ENCODE measurements at regions not wholly inside any gene's neighbourhood (a gene's known extent, or its start where the extent isn't known, plus 50 kb on each side); places are given as distances from the start of the nearest gene placed in this dataset.

GRCh38 chr14:54312166-54312801 lies 84.5 kb upstream of the CDKN3 start:
- peak; percentile 94 for DNase-seq (ENCODE audit: low read depth)

- DNase-seq (ENCODE audit: low read depth): no peak
Observed at GRCh38 chr14:54314365-54315104, 82.3 kb upstream of the CDKN3 start.

- DNase-seq (ENCODE audit: low read depth): no peak
Observed at GRCh38 chr14:54316652-54317051, 80.2 kb upstream of the CDKN3 start.

GRCh38 chr14:54317391-54317790 lies 79.4 kb upstream of the CDKN3 start:
- no peak for DNase-seq (ENCODE audit: low read depth)

GRCh38 chr14:54322246-54322645 lies 74.6 kb upstream of the CDKN3 start:
- DNase-seq (ENCODE audit: low read depth): no peak

GRCh38 chr14:54322701-54323337 lies 74.0 kb upstream of the CDKN3 start:
- no peak for DNase-seq (ENCODE audit: low read depth)

- DNase-seq (ENCODE audit: low read depth): no peak
Observed at GRCh38 chr14:54325766-54326165, 71.0 kb upstream of the CDKN3 start.

GRCh38 chr14:54329082-54329695 lies 67.6 kb upstream of the CDKN3 start:
- peak; percentile 55 for DNase-seq (ENCODE audit: low read depth)

GRCh38 chr14:54330876-54331275 lies 65.9 kb upstream of the CDKN3 start:
- DNase-seq (ENCODE audit: low read depth): no peak

GRCh38 chr14:54331516-54331915 lies 65.3 kb upstream of the CDKN3 start:
- DNase-seq (ENCODE audit: low read depth): no peak

GRCh38 chr14:54332490-54332889 lies 64.3 kb upstream of the CDKN3 start:
- no peak for DNase-seq (ENCODE audit: low read depth)

GRCh38 chr14:54333511-54333910 lies 63.3 kb upstream of the CDKN3 start:
- no peak for DNase-seq (ENCODE audit: low read depth)

GRCh38 chr14:54335569-54336155 lies 61.1 kb upstream of the CDKN3 start:
- DNase-seq (ENCODE audit: low read depth): no peak

GRCh38 chr14:54337314-54337713 lies 59.5 kb upstream of the CDKN3 start:
- DNase-seq (ENCODE audit: low read depth): no peak

GRCh38 chr14:54338696-54339317 lies 58.0 kb upstream of the CDKN3 start:
- DNase-seq (ENCODE audit: low read depth): peak; percentile 69

GRCh38 chr14:54339771-54340170 lies 57.0 kb upstream of the CDKN3 start:
- no peak for DNase-seq (ENCODE audit: low read depth)

- no peak for DNase-seq (ENCODE audit: low read depth)
Observed at GRCh38 chr14:54342806-54343205, 54.0 kb upstream of the CDKN3 start.

GRCh38 chr14:54343272-54344121 lies 53.3 kb upstream of the CDKN3 start:
- no peak for DNase-seq (ENCODE audit: low read depth)

GRCh38 chr14:54344445-54344844 lies 52.4 kb upstream of the CDKN3 start:
- DNase-seq (ENCODE audit: low read depth): peak; percentile 59

- DNase-seq (ENCODE audit: low read depth): no peak
Observed at GRCh38 chr14:54346257-54346656, 50.5 kb upstream of the CDKN3 start.
